AG10803 (cell line): ENCODE measurements at regions not wholly inside any gene's neighbourhood (a gene's known extent, or its start where the extent isn't known, plus 50 kb on each side); places are given as distances from the start of the nearest gene placed in this dataset.

Source experiments
- DNase-seq: peaks from one replicate; pipeline ENCODE4 v3.0.0; 2010; ENCODE audit warnings: low read depth
- H3K4me3 ChIP-seq: 2 replicates; pipeline ENCODE4 v1.5.1; 2011; ENCODE audit warnings: mild to moderate bottlenecking, low read length, control low read depth
- TF ChIP-seq, protein P1 (sequence below): conservative IDR thresholded peaks from 2 replicates; pipeline ENCODE4 v1.5.1; 2011; ENCODE audit warnings: mild to moderate bottlenecking, low read length, control low read depth, inconsistent platforms

DNA sequence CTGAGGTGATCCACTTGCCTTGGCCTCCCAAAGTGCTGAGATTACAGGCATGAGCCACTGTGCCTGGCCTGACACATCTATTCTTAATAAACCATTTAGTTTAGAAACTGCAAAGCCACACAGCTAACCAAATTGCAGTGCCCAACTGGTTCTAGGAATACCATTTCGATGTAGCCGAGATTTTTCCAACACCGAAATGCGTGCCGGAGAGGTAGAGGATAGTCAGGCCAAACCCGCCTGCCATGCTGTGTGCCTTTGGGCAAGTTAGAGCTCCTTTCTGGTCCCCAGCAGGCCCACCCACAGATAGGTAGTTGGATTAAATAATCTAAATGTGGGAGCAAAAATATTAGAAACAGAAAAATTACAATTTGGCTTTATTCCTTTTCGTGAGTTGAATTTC is 254.4 kb downstream of the FOXD2 start:
- H3K4me3 ChIP-seq = no peak overlapping the region
- TF ChIP-seq, protein P1, sequence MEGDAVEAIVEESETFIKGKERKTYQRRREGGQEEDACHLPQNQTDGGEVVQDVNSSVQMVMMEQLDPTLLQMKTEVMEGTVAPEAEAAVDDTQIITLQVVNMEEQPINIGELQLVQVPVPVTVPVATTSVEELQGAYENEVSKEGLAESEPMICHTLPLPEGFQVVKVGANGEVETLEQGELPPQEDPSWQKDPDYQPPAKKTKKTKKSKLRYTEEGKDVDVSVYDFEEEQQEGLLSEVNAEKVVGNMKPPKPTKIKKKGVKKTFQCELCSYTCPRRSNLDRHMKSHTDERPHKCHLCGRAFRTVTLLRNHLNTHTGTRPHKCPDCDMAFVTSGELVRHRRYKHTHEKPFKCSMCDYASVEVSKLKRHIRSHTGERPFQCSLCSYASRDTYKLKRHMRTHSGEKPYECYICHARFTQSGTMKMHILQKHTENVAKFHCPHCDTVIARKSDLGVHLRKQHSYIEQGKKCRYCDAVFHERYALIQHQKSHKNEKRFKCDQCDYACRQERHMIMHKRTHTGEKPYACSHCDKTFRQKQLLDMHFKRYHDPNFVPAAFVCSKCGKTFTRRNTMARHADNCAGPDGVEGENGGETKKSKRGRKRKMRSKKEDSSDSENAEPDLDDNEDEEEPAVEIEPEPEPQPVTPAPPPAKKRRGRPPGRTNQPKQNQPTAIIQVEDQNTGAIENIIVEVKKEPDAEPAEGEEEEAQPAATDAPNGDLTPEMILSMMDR = no peak
- no peak for DNase-seq

DNA sequence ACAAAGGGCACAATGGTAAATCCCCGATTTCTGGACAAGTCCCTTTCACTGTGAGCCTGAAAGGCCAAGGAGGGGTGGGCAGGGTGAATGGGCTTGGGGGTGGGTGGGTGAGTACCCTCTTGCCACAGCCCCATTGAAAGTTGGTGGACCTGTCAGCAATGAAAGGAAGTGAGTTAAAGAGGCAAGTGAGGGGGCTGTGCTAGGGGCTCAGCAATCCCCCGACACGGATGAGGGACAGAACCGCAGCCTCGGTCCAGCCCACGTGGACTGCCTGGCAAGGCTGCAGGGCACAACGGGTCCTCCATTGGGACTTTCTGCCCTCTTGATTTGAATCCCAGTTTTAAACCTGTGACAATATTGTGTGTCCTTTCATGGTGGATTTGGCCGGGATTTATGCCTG is 255.3 kb downstream of the FOXD2 start:
- TF ChIP-seq, protein P1 = no peak
- H3K4me3 ChIP-seq = no peak overlapping the region
- no peak for DNase-seq

DNA sequence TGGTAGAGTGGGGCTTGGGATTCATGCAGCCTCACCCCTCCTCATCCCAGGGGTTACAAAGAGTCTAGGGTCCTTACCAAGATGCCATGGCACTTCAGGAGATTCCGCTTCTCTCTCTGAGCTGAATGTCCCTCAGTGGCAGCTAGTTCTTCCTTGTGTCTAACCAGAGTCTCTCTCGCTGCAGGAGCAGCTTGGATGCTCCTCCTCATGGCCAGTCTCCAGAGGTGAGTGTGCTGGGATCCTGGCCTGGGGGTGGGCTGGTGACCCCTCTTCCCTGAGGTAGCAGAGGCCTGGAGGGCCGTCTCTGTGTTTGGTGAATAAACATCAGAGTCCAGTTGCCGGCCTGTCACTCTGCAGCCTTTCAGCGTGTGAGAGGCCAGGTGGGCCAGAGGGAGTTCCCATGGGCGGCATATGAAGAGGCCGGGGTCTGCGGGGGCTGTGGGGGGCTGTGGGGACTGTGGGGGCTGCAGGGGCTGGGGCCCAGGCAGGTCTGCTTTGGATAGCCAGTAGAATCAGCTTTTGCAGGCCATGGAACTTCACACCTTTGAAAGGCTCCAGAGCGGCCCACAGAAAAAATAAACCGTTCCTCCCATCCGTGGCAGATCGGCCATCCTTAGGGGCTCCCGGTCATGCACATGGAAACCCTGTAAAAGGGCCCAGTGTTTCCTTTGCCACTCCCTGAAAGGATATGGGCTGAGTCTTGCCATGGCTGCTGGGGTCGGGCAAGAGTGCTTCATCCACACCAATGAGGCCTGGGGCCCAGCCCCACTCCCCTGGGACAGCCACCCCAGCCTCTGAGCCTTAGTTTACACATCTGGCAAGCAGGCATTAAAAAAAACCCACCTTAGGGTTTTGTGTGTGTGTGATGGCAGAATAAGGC is 256.4 kb downstream of the FOXD2 start:
- no peak for DNase-seq
- no peak overlapping the region for H3K4me3 ChIP-seq
- TF ChIP-seq, protein P1 = no peak

DNA sequence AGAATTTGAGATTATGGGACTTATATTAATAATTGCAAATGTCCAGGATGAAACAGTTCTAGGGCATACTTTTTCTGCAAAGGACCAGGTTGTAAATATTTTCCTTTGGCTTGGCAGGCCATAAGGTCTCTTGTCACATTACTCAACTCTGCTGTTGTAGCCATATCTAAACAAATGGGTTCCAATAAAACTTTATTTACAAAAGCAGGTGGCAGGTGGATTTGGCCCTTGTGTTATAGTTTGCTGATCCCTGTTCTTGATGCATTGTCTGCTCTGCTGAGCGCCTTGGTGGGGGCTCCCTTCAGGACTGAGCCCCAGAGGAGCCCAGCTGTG is 258.5 kb downstream of the FOXD2 start:
- H3K4me3 ChIP-seq = no peak overlapping the region
- no peak for DNase-seq
- TF ChIP-seq, protein P1 = no peak

DNA sequence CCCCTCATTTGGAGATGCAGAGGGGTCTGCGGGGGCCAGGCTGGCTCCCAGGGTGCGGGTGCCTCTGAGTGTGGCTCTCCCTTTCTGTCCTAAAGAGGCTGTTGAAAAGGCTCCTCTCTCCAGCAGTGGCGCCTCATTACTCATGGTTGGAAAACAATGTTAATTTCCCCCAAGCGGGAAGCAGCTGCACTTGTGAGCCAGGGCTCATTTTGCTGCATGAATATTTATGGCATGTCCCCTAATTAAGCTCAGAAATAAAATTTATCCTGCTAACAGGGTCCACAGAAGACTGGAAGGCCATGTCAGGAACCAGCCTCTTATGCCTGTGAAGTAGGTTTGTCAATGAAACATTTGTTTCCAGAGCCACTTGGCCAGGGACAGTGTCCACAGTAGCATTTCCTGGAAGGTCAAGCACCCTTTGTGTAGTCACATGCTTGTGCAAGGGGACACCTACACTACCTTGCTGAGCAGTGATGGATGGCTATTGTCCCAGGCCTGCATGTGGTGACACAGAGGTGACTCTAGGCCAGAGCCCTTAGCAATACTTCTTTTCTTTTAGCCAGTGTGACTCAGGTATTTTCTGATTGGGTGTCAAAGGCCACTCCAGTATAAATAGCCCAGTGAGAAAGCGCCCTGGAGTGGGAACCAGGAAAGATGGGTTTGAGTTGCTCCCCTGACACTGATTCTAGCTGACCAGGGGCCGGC is 259.0 kb downstream of the FOXD2 start:
- no peak overlapping the region for H3K4me3 ChIP-seq
- TF ChIP-seq, protein P1 = no peak
- DNase-seq = no peak

DNA sequence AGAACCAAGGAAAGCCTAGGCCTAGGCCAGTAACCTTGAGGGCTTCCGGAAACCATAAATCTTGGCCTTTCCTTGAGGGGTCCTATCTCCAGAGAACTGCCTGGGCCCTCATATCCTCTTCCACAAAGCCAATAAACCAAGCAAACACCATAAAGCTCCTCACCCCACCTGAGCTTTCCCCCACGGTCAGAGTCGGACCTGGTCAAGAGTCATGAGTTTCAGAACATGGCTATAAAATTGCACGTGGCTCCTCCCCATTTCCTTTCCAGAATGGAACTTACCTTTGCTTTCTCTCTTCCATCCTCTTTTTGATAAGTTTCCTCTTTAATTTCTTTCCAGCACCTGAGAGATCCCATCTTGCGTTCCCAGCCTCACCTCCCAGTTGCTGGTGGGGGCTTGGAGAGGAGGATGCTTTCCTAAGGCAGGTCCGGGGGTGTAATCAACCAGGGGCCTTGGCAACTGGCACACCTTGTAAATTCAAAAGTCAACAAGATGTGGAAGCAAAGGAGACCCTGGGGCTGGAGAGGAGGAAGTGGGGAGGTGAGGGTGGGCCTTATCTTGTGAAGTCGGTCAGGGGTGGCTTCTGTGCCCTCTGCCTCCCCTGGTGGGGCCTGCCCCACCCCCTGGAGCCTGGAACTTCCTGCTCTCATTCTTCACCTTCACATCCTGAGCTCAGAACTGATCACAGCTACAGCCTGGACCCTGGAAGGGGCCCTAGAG is 259.9 kb downstream of the FOXD2 start:
- TF ChIP-seq, protein P1 = no peak
- no peak overlapping the region for H3K4me3 ChIP-seq
- no peak for DNase-seq
